T47D (cell line): ENCODE measurements at regions not wholly inside any gene's neighbourhood (a gene's known extent, or its start where the extent isn't known, plus 50 kb on each side); places are given as distances from the start of the nearest gene placed in this dataset.
A peak's percentile ranks its signal among the peaks of the same experiment; 100 is the strongest.
"Not testable (repeated sequence)": the region's sequence is repeated elsewhere in the genome, so short reads cannot be mapped to it uniquely, and the experiment has no call there.

Source experiments
- DNase-seq, 2 experiments: peaks; one replicate each; pipeline versions ENCODE4 v3.0.0 to v3.0.0-alpha.2; 2011 to 2012; ENCODE audit warnings: low read depth in 1 of 2, low spot score in 1 of 2
- JUND ChIP-seq: IDR thresholded peaks from 2 replicates; pipeline ENCODE4 v1.6.1; 2012; ENCODE audit warnings: low read depth
- in situ Hi-C: cut with HindIII; loops from 2 replicates; pipeline ENCODE4 v1.10.0; 2016; ENCODE audit warnings: low sequenced_read_pairs, low pct_unique_long_range_greater_than_20kb

- no peak for TF ChIP-seq JUND
- in situ Hi-C loops, result no loop called here
- no peak for DNase-seq
These were observed 155.5 kb upstream of the POT1 start for GRCh38 chr7:125085084-125085483.

GRCh38 chr7:125084196-125084595 is 154.6 kb upstream of the POT1 start:
- no peak for DNase-seq
- no peak for TF ChIP-seq JUND
- in situ Hi-C loops, result no loop called here

- peak in 1 of 2 experiments; percentile 12 for DNase-seq
- in situ Hi-C loops, result no loop called here
- TF ChIP-seq JUND, result no peak
These were observed 144.5 kb upstream of the POT1 start for GRCh38 chr7:125074141-125074540.

- DNase-seq, result no peak
- no peak for TF ChIP-seq JUND
- in situ Hi-C loops, result no loop called here
These were observed 135.9 kb upstream of the POT1 start for GRCh38 chr7:125065546-125065945.

GRCh38 chr7:125065001-125065400 is 135.4 kb upstream of the POT1 start:
- TF ChIP-seq JUND, result no peak
- DNase-seq, result no peak
- in situ Hi-C loops, result no loop called here

GRCh38 chr7:125061776-125062397 is 132.3 kb upstream of the POT1 start:
- DNase-seq, result no peak
- in situ Hi-C loops, result no loop called here
- no peak for TF ChIP-seq JUND

GRCh38 chr7:125061083-125061745 is 131.6 kb upstream of the POT1 start:
- in situ Hi-C loops, DNase-seq: not testable (repeated sequence)

- no peak for TF ChIP-seq JUND
- peak in 1 of 2 experiments; percentile 2 for DNase-seq
- in situ Hi-C loops, result no loop called here
These were observed 130.3 kb upstream of the POT1 start for GRCh38 chr7:125059861-125060456.

GRCh38 chr7:125057963-125058362 is 128.3 kb upstream of the POT1 start:
- no peak for TF ChIP-seq JUND
- in situ Hi-C loops, result no loop called here

GRCh38 chr7:125055376-125055775 is 125.8 kb upstream of the POT1 start:
- in situ Hi-C loops, result no loop called here
- no peak for TF ChIP-seq JUND
- no peak for DNase-seq

More at GRCh38 chr7:125057963-125058362, 128.3 kb upstream of the POT1 start:
- no peak for DNase-seq

GRCh38 chr7:125046767-125047166 is 117.1 kb upstream of the POT1 start:
- DNase-seq, result no peak
- in situ Hi-C loops, result no loop called here
- no peak for TF ChIP-seq JUND

- in situ Hi-C loops, result no loop called here
- TF ChIP-seq JUND, result no peak
- DNase-seq, result no peak
These were observed 103.9 kb upstream of the POT1 start for GRCh38 chr7:125033506-125033905.

- DNase-seq, result no peak
- in situ Hi-C loops, result no loop called here
- TF ChIP-seq JUND, result no peak
These were observed 103.3 kb upstream of the POT1 start for GRCh38 chr7:125032943-125033342.
